Breast epithelium (tissue), 4 donors: ENCODE measurements at regions not wholly inside any gene's neighbourhood (a gene's known extent, or its start where the extent isn't known, plus 50 kb on each side); places are given as distances from the start of the nearest gene placed in this dataset.

Source experiments
- DNase-seq, 2 donors: peaks; one replicate each; pipeline ENCODE4 v3.0.0-alpha.2; 2019; ENCODE audit warnings: low spot score in 2 of 2
- H3K27ac ChIP-seq, 2 donors: fragments of 200-600 bp; sonication (generic) in 1 of 2; one replicate each; pipeline ENCODE4 v1.5.1; 2016 to 2019; ENCODE audit warnings: mild to moderate bottlenecking in 1 of 2
- H3K27me3 ChIP-seq, 2 donors: fragments of 200-600 bp; sonication (generic) in 1 of 2; one replicate each; pipeline versions ENCODE4 v1.5.1 to v1.6.0; 2017 to 2019; ENCODE audit warnings: control low read depth in 1 of 2, mild to moderate bottlenecking in 1 of 2
- H3K36me3 ChIP-seq: fragments of 200-600 bp; one replicate; pipeline ENCODE4 v1.5.1; 2019
- H3K4me1 ChIP-seq, 2 donors: fragments of 200-600 bp; sonication (generic); one replicate each; pipeline ENCODE4 v1.5.1; 2016 to 2019; ENCODE audit warnings: control low read depth in 1 of 2
- H3K4me3 ChIP-seq, 3 donors: fragments of 200-600 bp; sonication (generic); 1 replicate in 2 of 3; 2 replicates in 1 of 3; pipeline ENCODE4 v1.5.1; 2016 to 2019; ENCODE audit warnings: mild to moderate bottlenecking in 3 of 3, moderate library complexity in 2 of 3
- H3K9me3 ChIP-seq, 2 donors: fragments of 200-600 bp; sonication (generic) in 1 of 2; one replicate each; pipeline ENCODE4 v1.5.1; 2016 to 2019; ENCODE audit warnings: control low read depth in 1 of 2
- CTCF ChIP-seq, 3 donors: fragments of 450-650 bp; IDR thresholded peaks; one replicate each; pipeline ENCODE4 v1.5.1; 2016 to 2017; ENCODE audit warnings: antibody characterized with exemption in 3 of 3, mild to moderate bottlenecking in 3 of 3, moderate library complexity in 3 of 3
- POLR2A ChIP-seq: fragments of 450-650 bp; IDR thresholded peaks from one replicate; pipeline ENCODE4 v1.6.1; 2016; ENCODE audit warnings: antibody characterized with exemption, mild to moderate bottlenecking, moderate library complexity
- POLR2AphosphoS5 ChIP-seq, 3 donors: sonication (generic); formaldehyde crosslinking; IDR thresholded peaks; one replicate each; pipeline ENCODE4 v1.6.1; 2017; ENCODE audit warnings: antibody characterized with exemption in 3 of 3
- intact Hi-C: fragments of 100-400 bp; cut with DNase I; formaldehyde crosslinking; loops from one replicate; pipeline ENCODE4 v1.15.1; 2023; ENCODE audit warnings: low total_unique reads

GRCh38 chr10:110375121-110375520 lies 70.4 kb upstream of the SMNDC1 start:
- no peak for DNase-seq
- TF ChIP-seq POLR2A: no peak
- no peak for TF ChIP-seq CTCF (IDR thresholded peaks at IDR 0.05)
- no peak for TF ChIP-seq POLR2AphosphoS5 (IDR thresholded peaks at IDR 0.05)
- Histone ChIP-seq H3K27me3 (no peaks in the 10 kb centered on the region), H3K27ac (no peak overlapping the region), H3K4me1 (no peaks in the 10 kb centered on the region), H3K4me3 (no peak overlapping the region), H3K36me3 (no peaks in the 10 kb centered on the region), H3K9me3 (no peaks in the 10 kb centered on the region)
- intact Hi-C loops: no loop called here

GRCh38 chr10:110376021-110376766 lies 71.5 kb upstream of the SMNDC1 start:
- no peaks in the 10 kb centered on the region for H3K9me3 ChIP-seq
- H3K4me3 ChIP-seq: no peak overlapping the region
- peak in 1 of 2 donors; percentile 45 for DNase-seq
- no peaks in the 10 kb centered on the region for H3K36me3 ChIP-seq
- intact Hi-C loops: no loop called here
- TF ChIP-seq POLR2AphosphoS5 (IDR thresholded peaks at IDR 0.05): no peak
- TF ChIP-seq POLR2A: no peak
- no peak for TF ChIP-seq CTCF (IDR thresholded peaks at IDR 0.05)
- H3K27me3 ChIP-seq: no peaks in the 10 kb centered on the region
- peak overlapping the region in 1 of 2 donors; percentile 19 for H3K27ac ChIP-seq
- no peaks in the 10 kb centered on the region for H3K4me1 ChIP-seq

DNA sequence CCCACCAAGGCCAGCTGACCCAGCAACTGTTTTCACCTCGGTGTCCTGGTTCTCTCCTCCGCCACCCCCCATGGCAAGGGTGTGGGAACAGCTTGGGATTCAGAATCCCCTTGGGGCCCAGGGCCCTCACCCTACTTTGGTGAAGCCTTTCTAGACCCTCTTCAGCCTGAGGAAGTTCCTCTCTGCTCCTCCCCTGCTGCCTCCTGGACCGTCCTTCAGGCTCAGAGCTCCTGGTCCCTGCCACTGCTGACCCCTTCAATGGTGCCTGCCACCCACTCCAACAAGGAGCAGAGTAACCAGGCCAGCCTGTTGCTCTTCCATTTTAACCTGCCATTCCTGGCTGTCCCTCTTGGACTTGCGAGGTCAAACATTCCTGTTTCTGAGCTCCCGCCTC lies 72.0 kb upstream of the SMNDC1 start:
- DNase-seq: no peak
- intact Hi-C loops: no loop called here
- no peak overlapping the region for H3K27ac ChIP-seq

GRCh38 chr10:110378006-110378405 lies 73.3 kb upstream of the SMNDC1 start:
- no peaks in the 10 kb centered on the region for H3K4me1 ChIP-seq
- intact Hi-C loops: no loop called here
- H3K27ac ChIP-seq: no peak overlapping the region
- no peaks in the 10 kb centered on the region for H3K36me3 ChIP-seq
- H3K9me3 ChIP-seq: no peaks in the 10 kb centered on the region
- no peak overlapping the region for H3K4me3 ChIP-seq
- DNase-seq: no peak
- TF ChIP-seq POLR2AphosphoS5 (IDR thresholded peaks at IDR 0.05) (no peak), POLR2A (no peak), CTCF (IDR thresholded peaks at IDR 0.05) (no peak)
- no peaks in the 10 kb centered on the region for H3K27me3 ChIP-seq

More for the DNA sequence above, 72.0 kb upstream of the SMNDC1 start:
- H3K36me3 ChIP-seq: no peaks in the 10 kb centered on the region
- no peaks in the 10 kb centered on the region for H3K27me3 ChIP-seq
- no peaks in the 10 kb centered on the region for H3K4me1 ChIP-seq
- no peak for TF ChIP-seq POLR2AphosphoS5 (IDR thresholded peaks at IDR 0.05)
- no peak for TF ChIP-seq POLR2A
- no peak overlapping the region for H3K4me3 ChIP-seq
- H3K9me3 ChIP-seq: no peaks in the 10 kb centered on the region

DNA sequence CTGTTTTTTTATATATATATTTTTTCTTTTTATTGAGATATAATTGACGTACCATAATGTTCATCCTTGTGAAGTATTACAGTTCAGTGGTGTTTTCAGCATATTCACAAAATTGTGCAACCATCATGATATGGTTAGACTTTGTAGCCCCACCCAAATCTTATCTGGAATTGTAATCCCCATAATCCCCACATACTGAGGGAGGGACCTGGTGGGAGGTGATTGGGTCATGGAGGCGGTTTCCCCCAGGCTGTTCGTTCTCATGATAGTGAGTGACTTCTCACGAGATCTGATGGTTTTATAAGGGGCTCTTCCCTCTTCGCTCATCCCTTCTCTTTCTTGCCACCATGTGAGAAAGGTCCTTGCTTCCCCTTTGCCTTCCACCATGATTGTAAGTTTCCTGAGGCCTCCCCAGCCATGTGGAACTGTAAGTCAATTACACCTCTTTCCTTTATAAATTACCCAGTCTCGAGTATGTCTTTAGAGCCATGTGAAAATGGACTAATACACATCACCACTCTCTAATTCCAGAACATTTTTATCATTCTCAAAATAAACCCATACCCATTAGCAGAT lies 73.9 kb upstream of the SMNDC1 start:
- H3K4me1 ChIP-seq: no peaks in the 10 kb centered on the region
- TF ChIP-seq POLR2AphosphoS5 (IDR thresholded peaks at IDR 0.05) (no peak), CTCF (IDR thresholded peaks at IDR 0.05) (no peak), POLR2A (no peak)
- DNase-seq: no peak
- H3K27me3 ChIP-seq: no peaks in the 10 kb centered on the region
- H3K36me3 ChIP-seq: no peaks in the 10 kb centered on the region
- H3K4me3 ChIP-seq: no peak overlapping the region
- H3K9me3 ChIP-seq: no peaks in the 10 kb centered on the region
- intact Hi-C loops: no loop called here
- H3K27ac ChIP-seq: no peak overlapping the region
